ENCODE measurements at regions not wholly inside any gene's neighbourhood (a gene's known extent, or its start where the extent isn't known, plus 50 kb on each side); places are given as distances from the start of the nearest gene placed in this dataset.

GRCh38 chr5:128636361-128636760, 98.3 kb upstream of the FBN2 start (continued):
- TF ChIP-seq GLMP (CRISPR knock-in tag; IDR thresholded peaks at IDR 0.05; ENCODE audit: borderline replicate concordance) (no peak), PLRG1 (conservative IDR thresholded peaks at IDR 0.05) (no peak), MYPOP (CRISPR knock-in tag; IDR thresholded peaks at IDR 0.05) (no peak), MYC (CRISPR knock-in tag; IDR thresholded peaks at IDR 0.05; ENCODE audit: borderline replicate concordance) (no peak), ZNF407 (CRISPR knock-in tag; IDR thresholded peaks at IDR 0.05; ENCODE audit: not compliant biosample characterization) (no peak), ZNF570 (CRISPR knock-in tag; IDR thresholded peaks at IDR 0.05; ENCODE audit: borderline replicate concordance) (no peak)

All from HepG2 (cell line).